ENCODE measurements at regions not wholly inside any gene's neighbourhood (a gene's known extent, or its start where the extent isn't known, plus 50 kb on each side); places are given as distances from the start of the nearest gene placed in this dataset.

- no peak for DNase-seq (ENCODE audit: low read depth)
Measured at GRCh38 chr9:134214386-134214765, 50.0 kb upstream of the RNU6ATAC start.

- DNase-seq (ENCODE audit: low read depth): no peak
Measured at GRCh38 chr9:134214766-134215419, 50.5 kb upstream of the RNU6ATAC start.

GRCh38 chr9:134215420-134215698 lies 51.0 kb upstream of the RNU6ATAC start:
- DNase-seq (ENCODE audit: low read depth): no peak

GRCh38 chr9:134215699-134216448 lies 51.5 kb upstream of the RNU6ATAC start:
- no peak for DNase-seq (ENCODE audit: low read depth)

- DNase-seq (ENCODE audit: low read depth): no peak
Measured at GRCh38 chr9:134216449-134216951, 52.1 kb upstream of the RNU6ATAC start.

- no peak for DNase-seq (ENCODE audit: low read depth)
Measured at GRCh38 chr9:134216961-134217360, 52.6 kb upstream of the RNU6ATAC start.

- DNase-seq (ENCODE audit: low read depth): no peak
Measured at GRCh38 chr9:134217431-134218210, 53.3 kb upstream of the RNU6ATAC start.

- DNase-seq (ENCODE audit: low read depth): no peak
Measured at GRCh38 chr9:134218230-134218629, 53.9 kb upstream of the RNU6ATAC start.

GRCh38 chr9:134219646-134220060 lies 55.3 kb upstream of the RNU6ATAC start:
- DNase-seq (ENCODE audit: low read depth): no peak

- DNase-seq (ENCODE audit: low read depth): no peak
Measured at GRCh38 chr9:134220311-134220710, 55.9 kb upstream of the RNU6ATAC start.

GRCh38 chr9:134221273-134222017 lies 57.1 kb upstream of the RNU6ATAC start:
- no peak for DNase-seq (ENCODE audit: low read depth)

- no peak for DNase-seq (ENCODE audit: low read depth)
Measured at GRCh38 chr9:134222018-134222573, 57.7 kb upstream of the RNU6ATAC start.

- DNase-seq (ENCODE audit: low read depth): no peak
Measured at GRCh38 chr9:134223091-134223490, 58.7 kb upstream of the RNU6ATAC start.

- no peak for DNase-seq (ENCODE audit: low read depth)
Measured at GRCh38 chr9:134223591-134224122, 59.3 kb upstream of the RNU6ATAC start.

GRCh38 chr9:134224127-134224526 lies 59.8 kb upstream of the RNU6ATAC start:
- no peak for DNase-seq (ENCODE audit: low read depth)

- DNase-seq (ENCODE audit: low read depth): no peak
Measured at GRCh38 chr9:134224567-134225093, 60.3 kb upstream of the RNU6ATAC start.

GRCh38 chr9:134225186-134225585 lies 60.8 kb upstream of the RNU6ATAC start:
- DNase-seq (ENCODE audit: low read depth): no peak

GRCh38 chr9:134225816-134226215 lies 61.5 kb upstream of the RNU6ATAC start:
- no peak for DNase-seq (ENCODE audit: low read depth)

- no peak for DNase-seq (ENCODE audit: low read depth)
Measured at GRCh38 chr9:134226221-134226930, 62.0 kb upstream of the RNU6ATAC start.

Measured in stimulated activated CD8-positive, alpha-beta memory T cell treated with anti-CD3 and anti-CD28 coated beads, Interleukin-12 subunit alpha, Interleukin-12 subunit beta, amount 100 ng/mL, for 4 hours (primary cell).